ENCODE measurements at regions not wholly inside any gene's neighbourhood (a gene's known extent, or its start where the extent isn't known, plus 50 kb on each side); places are given as distances from the start of the nearest gene placed in this dataset.

DNA sequence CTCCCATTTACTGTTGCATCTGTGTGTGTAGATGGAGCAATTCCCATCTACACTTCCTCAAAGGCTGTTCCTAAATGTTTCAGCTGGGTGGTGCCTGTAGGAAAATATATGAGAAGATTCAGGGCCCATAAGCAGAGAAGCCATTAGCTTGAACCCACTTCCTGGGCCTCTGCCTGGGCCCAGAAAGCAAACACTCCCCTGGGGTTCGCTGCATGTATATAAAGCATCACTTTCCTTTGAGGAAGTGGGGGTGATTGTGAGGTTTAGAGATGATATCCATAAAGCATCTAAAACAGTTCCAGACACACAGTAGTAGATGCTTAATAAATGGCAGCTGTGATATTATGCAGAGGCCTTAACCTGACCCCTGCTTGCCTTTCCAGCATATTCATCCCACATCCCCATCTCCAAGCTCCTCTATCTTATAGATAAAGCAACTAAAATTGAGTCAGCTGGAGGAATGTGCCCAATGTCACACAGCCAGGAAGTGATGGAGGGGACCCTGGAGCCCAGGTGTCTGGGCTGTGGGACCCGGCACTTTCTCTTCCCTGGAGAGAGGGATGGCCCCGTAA lies 280.0 kb upstream of the CRY1 start:
- no peaks in the 10 kb centered on the region for H3K27me3 Mint-ChIP-seq
- H3K27ac Mint-ChIP-seq, result peak overlapping the region; percentile 90 to 93
- H3K4me1 Mint-ChIP-seq, result peaks cover 70 to 89% (median 78%) of the 10 kb centered on the region in 3 donors
- peak in 2 of 35 experiments; percentile 11 to 26 for DNase-seq
- Histone ChIP-seq H3K4me3 (ENCODE audit: control insufficient read depth in 1 of 2, extremely low read depth in 1 of 2, low read length in 1 of 2) (no peak overlapping the region), H3K27ac (ENCODE audit: low read length) (peak overlapping the region; percentile 76), H3K9me3 (no peaks in the 10 kb centered on the region), H3K36me3 (ENCODE audit: control insufficient read depth in 2 of 2, extremely low read depth in 1 of 2, insufficient read depth in 1 of 2, low read length in 1 of 2) (no peaks in the 10 kb centered on the region), H3K27me3 (replicated peaks in 1 of 2; ENCODE audit: control insufficient read depth in 2 of 2, extremely low read depth in 1 of 2, insufficient read depth in 2 of 2, low read length in 1 of 2) (no peaks in the 10 kb centered on the region), H3K4me1 (ENCODE audit: control insufficient read depth in 1 of 2, extremely low read depth in 1 of 2, insufficient read depth in 2 of 2, low read length in 2 of 2) (peaks cover 59 to 65% of the 10 kb centered on the region in 2 experiments)
- ATAC-seq (replicated peaks in 1 of 4), result peak in 1 of 4 experiments; percentile 13
- POLR2A ChIA-PET, result interaction anchor here (0.6 to 1.7 kb wide), 3 partner anchors 50 to 1176 kb away, joined by 3 to 5 read pairs (median 3); no protein-coding TSS in a partner anchor
- peak overlapping the region in 2 of 3 donors; percentile 10 to 73 for H3K4me3 Mint-ChIP-seq
- 100% methylated on average over 2 of the region's 3 CpGs for WGBS (ENCODE audit: insufficient coverage)
- no peaks in the 10 kb centered on the region for H3K9me3 Mint-ChIP-seq
- no peaks in the 10 kb centered on the region for H3K36me3 Mint-ChIP-seq
- CTCF ChIA-PET, result interaction anchor here (0.6 to 2.3 kb wide), 4 partner anchors 16 to 53 kb away, joined by 4 to 7 read pairs (median 6); no protein-coding TSS in a partner anchor

DNA sequence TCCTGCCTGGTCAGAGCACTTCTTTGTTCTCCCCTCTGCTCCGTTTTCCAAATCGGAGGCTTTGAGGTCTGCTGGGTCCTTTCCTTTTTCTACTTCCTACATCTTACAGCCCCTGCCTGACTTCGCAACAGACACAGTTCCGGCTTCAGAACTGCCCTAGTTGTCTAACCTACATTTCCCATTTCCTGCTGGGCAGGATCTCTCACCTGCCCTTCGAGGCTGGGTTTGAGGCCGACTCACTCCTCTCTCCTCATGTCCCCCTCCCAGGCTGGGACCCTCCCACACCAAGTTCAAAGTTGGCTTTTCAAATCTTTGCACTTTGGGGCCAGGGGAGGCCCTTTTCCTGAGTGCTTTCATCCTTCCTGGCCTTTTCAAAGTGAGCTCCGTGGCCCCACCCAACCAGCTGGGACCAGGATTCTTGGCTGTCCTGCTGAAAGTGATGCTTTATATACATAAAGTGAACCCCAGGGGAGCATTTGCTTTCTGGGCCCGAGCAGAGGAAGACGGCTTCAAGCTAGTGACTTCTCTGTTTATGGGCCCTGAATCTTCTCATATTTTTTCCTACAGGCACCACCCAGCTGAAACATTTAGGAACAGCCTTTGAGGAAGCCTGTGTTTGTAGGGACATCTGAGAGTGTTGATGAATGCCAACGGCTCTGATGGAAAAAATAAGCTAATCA lies 281.0 kb upstream of the CRY1 start:
- DNase-seq (peak in 3 of 35 experiments; percentile 11 to 30 (median 17)), ATAC-seq (replicated peaks in 1 of 4) (no peak)
- H3K4me1 ChIP-seq (ENCODE audit: control insufficient read depth in 1 of 2, extremely low read depth in 1 of 2, insufficient read depth in 2 of 2, low read length in 2 of 2), result peaks cover 51 to 59% of the 10 kb centered on the region in 2 experiments
- Mint-ChIP-seq H3K36me3 (no peaks in the 10 kb centered on the region), H3K27me3 (no peaks in the 10 kb centered on the region), H3K4me1 (peaks cover 60 to 86% (median 70%) of the 10 kb centered on the region in 3 donors), H3K4me3 (peak overlapping the region; percentile 4 to 73 (median 21)), H3K27ac (peak overlapping the region; percentile 90 to 93), H3K9me3 (no peaks in the 10 kb centered on the region)
- no peaks in the 10 kb centered on the region for H3K36me3 ChIP-seq (ENCODE audit: control insufficient read depth in 2 of 2, extremely low read depth in 1 of 2, insufficient read depth in 1 of 2, low read length in 1 of 2)
- 24% methylated on average over 6 of the region's 10 CpGs for WGBS (ENCODE audit: insufficient coverage)
- CTCF ChIA-PET, result interaction anchor here (0.9 to 2.3 kb wide), 5 partner anchors 15 to 243 kb away, joined by 3 to 7 read pairs (median 4); no protein-coding TSS in a partner anchor
- peak overlapping the region; percentile 76 for H3K27ac ChIP-seq (ENCODE audit: low read length)
- POLR2A ChIA-PET, result interaction anchor here in 1 of 2 donors (0.6 kb wide), 1 partner anchor 311 kb away, joined by 6 read pairs; the partner anchor contains the start of gene PWP1
- no peaks in the 10 kb centered on the region for H3K27me3 ChIP-seq (replicated peaks in 1 of 2; ENCODE audit: control insufficient read depth in 2 of 2, extremely low read depth in 1 of 2, insufficient read depth in 2 of 2, low read length in 1 of 2)
- H3K9me3 ChIP-seq, result no peaks in the 10 kb centered on the region
- no peak overlapping the region for H3K4me3 ChIP-seq (ENCODE audit: control insufficient read depth in 1 of 2, extremely low read depth in 1 of 2, low read length in 1 of 2)

DNA sequence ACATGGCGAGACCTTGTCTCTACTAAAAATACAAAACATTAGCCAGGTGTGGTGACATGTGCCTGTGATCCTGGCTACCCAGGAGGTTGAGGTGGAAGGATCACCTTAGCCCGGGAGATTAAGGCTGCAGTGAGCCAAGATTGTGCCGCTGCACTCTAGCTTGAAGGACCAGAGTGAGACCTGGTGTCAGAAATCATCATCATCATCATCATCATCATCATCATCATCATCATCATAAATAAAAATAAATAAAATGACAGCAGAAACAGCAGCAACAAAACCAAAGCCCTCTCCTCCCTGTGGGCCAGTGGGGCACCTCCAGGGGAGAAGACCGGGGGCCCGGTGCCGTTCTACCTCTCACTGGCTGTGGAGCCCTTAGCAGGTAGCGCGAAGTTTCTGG lies 281.9 kb upstream of the CRY1 start:
- Mint-ChIP-seq H3K27me3 (no peaks in the 10 kb centered on the region), H3K4me1 (peaks cover 52 to 83% (median 62%) of the 10 kb centered on the region in 3 donors), H3K27ac (peak overlapping the region; percentile 90 to 93), H3K9me3 (no peaks in the 10 kb centered on the region), H3K36me3 (no peaks in the 10 kb centered on the region), H3K4me3 (peak overlapping the region in 1 of 3 donors; percentile 73)
- CTCF ChIA-PET, result interaction anchor here (0.9 to 2.3 kb wide), 4 partner anchors 27 to 244 kb away, joined by 3 to 7 read pairs (median 4); no protein-coding TSS in a partner anchor
- Histone ChIP-seq H3K36me3 (ENCODE audit: control insufficient read depth in 2 of 2, extremely low read depth in 1 of 2, insufficient read depth in 1 of 2, low read length in 1 of 2) (no peaks in the 10 kb centered on the region), H3K9me3 (no peaks in the 10 kb centered on the region), H3K27ac (ENCODE audit: low read length) (peak overlapping the region; percentile 76), H3K4me1 (ENCODE audit: control insufficient read depth in 1 of 2, extremely low read depth in 1 of 2, insufficient read depth in 2 of 2, low read length in 2 of 2) (peaks cover 45 to 51% of the 10 kb centered on the region in 2 experiments), H3K27me3 (replicated peaks in 1 of 2; ENCODE audit: control insufficient read depth in 2 of 2, extremely low read depth in 1 of 2, insufficient read depth in 2 of 2, low read length in 1 of 2) (no peaks in the 10 kb centered on the region), H3K4me3 (ENCODE audit: control insufficient read depth in 1 of 2, extremely low read depth in 1 of 2, low read length in 1 of 2) (no peak overlapping the region)
- no peak for ATAC-seq (replicated peaks in 1 of 4)
- POLR2A ChIA-PET, result no interaction called here
- WGBS (ENCODE audit: insufficient coverage), result 85% methylated on average over 6 of the region's 8 CpGs
- no peak for DNase-seq

DNA sequence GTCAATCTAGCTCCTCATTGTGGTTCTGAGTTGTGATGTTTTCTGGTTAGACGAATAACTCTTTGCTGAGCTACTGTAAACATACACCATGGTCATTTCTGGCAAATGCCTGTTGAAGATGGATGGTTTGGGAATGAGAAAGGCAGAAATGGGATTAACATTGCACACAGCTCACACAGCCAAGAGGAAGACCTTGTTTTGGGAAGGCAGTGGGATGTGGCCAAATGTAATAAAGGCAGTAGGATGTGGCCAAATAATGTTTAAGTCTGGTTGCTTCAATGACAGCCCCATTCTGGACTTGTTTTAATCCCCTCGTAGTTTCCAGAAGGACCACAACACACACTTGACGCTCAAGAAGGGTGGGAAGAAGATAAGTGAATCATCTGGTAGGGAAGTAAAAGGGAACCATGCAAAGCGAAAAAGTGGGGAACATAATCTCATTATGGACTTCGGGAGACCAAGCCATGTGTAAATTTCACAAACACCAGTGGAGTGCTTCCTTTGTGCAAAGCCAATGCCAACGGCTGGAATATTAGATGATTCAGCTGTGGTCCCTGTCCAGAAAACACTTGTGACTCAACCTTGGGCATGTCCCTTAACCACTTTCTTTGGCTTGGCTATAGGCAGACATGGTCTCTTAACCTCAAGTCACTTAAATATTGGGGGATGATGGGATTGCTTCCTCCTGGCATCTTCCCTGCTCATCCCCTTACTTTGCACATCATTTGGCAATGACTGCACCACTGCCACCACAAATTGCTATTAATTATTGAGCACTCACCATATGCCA lies 284.4 kb upstream of the CRY1 start:
- H3K4me1 ChIP-seq (ENCODE audit: control insufficient read depth in 1 of 2, extremely low read depth in 1 of 2, insufficient read depth in 2 of 2, low read length in 2 of 2), result peaks cover 21 to 27% of the 10 kb centered on the region in 2 experiments
- Mint-ChIP-seq H3K4me1 (peaks cover 29 to 73% (median 41%) of the 10 kb centered on the region in 3 donors), H3K27ac (no peak overlapping the region), H3K9me3 (no peaks in the 10 kb centered on the region), H3K36me3 (no peaks in the 10 kb centered on the region), H3K27me3 (no peaks in the 10 kb centered on the region), H3K4me3 (no peak overlapping the region)
- H3K36me3 ChIP-seq (ENCODE audit: control insufficient read depth in 2 of 2, extremely low read depth in 1 of 2, insufficient read depth in 1 of 2, low read length in 1 of 2), result no peaks in the 10 kb centered on the region
- H3K27me3 ChIP-seq (replicated peaks in 1 of 2; ENCODE audit: control insufficient read depth in 2 of 2, extremely low read depth in 1 of 2, insufficient read depth in 2 of 2, low read length in 1 of 2), result no peaks in the 10 kb centered on the region
- CTCF ChIA-PET, result no interaction called here
- 95% methylated on average over 4 of the region's 6 CpGs for WGBS (ENCODE audit: insufficient coverage)
- ATAC-seq (replicated peaks in 1 of 4) (no peak), DNase-seq (no peak)
- POLR2A ChIA-PET, result no interaction called here
- no peak overlapping the region for H3K4me3 ChIP-seq (ENCODE audit: control insufficient read depth in 1 of 2, extremely low read depth in 1 of 2, low read length in 1 of 2)
- no peaks in the 10 kb centered on the region for H3K9me3 ChIP-seq
- H3K27ac ChIP-seq (ENCODE audit: low read length), result no peak overlapping the region

DNA sequence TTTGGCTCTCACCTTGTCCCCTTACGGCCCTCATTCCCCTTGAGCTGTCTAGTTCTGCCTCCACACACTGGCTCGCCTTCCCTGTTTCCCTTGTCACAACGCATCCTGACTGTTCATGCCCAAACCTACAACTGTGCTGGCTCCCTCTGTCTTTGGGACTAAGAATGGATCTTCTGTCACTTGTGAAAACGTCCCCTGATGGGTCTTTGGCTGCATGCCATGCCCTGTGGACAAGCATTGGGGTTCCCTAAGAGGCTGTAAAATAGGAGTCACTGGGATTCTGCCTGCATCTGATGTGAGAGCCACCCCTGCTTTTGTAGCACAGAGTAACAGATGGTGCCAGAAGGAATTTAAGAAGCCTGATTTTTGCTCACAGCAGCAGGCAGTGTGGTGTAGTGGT lies 285.3 kb upstream of the CRY1 start:
- Mint-ChIP-seq H3K9me3 (no peaks in the 10 kb centered on the region), H3K27me3 (no peaks in the 10 kb centered on the region), H3K4me3 (no peak overlapping the region), H3K36me3 (no peaks in the 10 kb centered on the region), H3K4me1 (peaks cover 21 to 65% (median 33%) of the 10 kb centered on the region in 3 donors), H3K27ac (no peak overlapping the region)
- ChIA-PET CTCF (interaction anchor here in 1 of 2 donors (0.6 kb wide), 1 partner anchor 19 kb away, joined by 3 read pairs; no protein-coding TSS in a partner anchor), POLR2A (no interaction called here)
- Histone ChIP-seq H3K9me3 (no peaks in the 10 kb centered on the region), H3K4me3 (ENCODE audit: control insufficient read depth in 1 of 2, extremely low read depth in 1 of 2, low read length in 1 of 2) (no peak overlapping the region), H3K36me3 (ENCODE audit: control insufficient read depth in 2 of 2, extremely low read depth in 1 of 2, insufficient read depth in 1 of 2, low read length in 1 of 2) (no peaks in the 10 kb centered on the region), H3K27me3 (replicated peaks in 1 of 2; ENCODE audit: control insufficient read depth in 2 of 2, extremely low read depth in 1 of 2, insufficient read depth in 2 of 2, low read length in 1 of 2) (no peaks in the 10 kb centered on the region), H3K4me1 (ENCODE audit: control insufficient read depth in 1 of 2, extremely low read depth in 1 of 2, insufficient read depth in 2 of 2, low read length in 2 of 2) (peaks cover 13 to 19% of the 10 kb centered on the region in 2 experiments), H3K27ac (ENCODE audit: low read length) (no peak overlapping the region)
- WGBS (ENCODE audit: insufficient coverage), result 87% methylated on average over 4 of the region's 4 CpGs
- DNase-seq, result no peak
- no peak for ATAC-seq (replicated peaks in 1 of 4)

All from T-cell (primary cell).